ENCODE measurements at regions not wholly inside any gene's neighbourhood (a gene's known extent, or its start where the extent isn't known, plus 50 kb on each side); places are given as distances from the start of the nearest gene placed in this dataset.
A peak's percentile ranks its signal among the peaks of the same experiment; 100 is the strongest.

- WGBS, 2 experiments (ENCODE audit: extremely low coverage in 1 of 2, insufficient coverage in 1 of 2, insufficient read length in 1 of 2, insufficient replicate concordance in 2 of 2, low coverage in 1 of 2, low lambda C conversion rate in 2 of 2, missing lambda C conversion rate in 1 of 2): 80% methylated on average over 3 of the region's 3 CpGs; no CpG with 5 or more reads in 1 of the 2 experiments
- Histone ChIP-seq H4K91ac (replicated peaks; ENCODE audit: insufficient read length, low read length) (no peak overlapping the region), H3K9ac (replicated peaks in 1 of 4; ENCODE audit: extremely low read depth in 1 of 4, low read depth in 3 of 4, low read length in 3 of 4) (no peak overlapping the region), H3K56ac (replicated peaks; ENCODE audit: insufficient read length, low read depth, low read length) (no peak overlapping the region), H3K36me3 (ENCODE audit: control insufficient read depth in 2 of 4, insufficient read depth in 4 of 4, low read length in 3 of 4) (no peaks in the 10 kb centered on the region), H3K4me3 (ENCODE audit: extremely low read depth in 1 of 4, insufficient read depth in 2 of 4, low read depth in 3 of 4, low read length in 4 of 4) (no peak overlapping the region), H3K4ac (replicated peaks; ENCODE audit: insufficient read length, low read depth, low read length) (no peak overlapping the region), H2BK15ac (ENCODE audit: low read length) (no peak overlapping the region), H4K5ac (ENCODE audit: insufficient read length, low read depth, low read length) (no peak overlapping the region), H2BK20ac (ENCODE audit: low read length) (no peak overlapping the region), H3K18ac (ENCODE audit: extremely low read depth, low read length) (no peak overlapping the region), H3K9me3 (ENCODE audit: insufficient read depth in 2 of 2, low read depth in 1 of 2, low read length in 1 of 2) (peaks cover 0 to 2% of the 10 kb centered on the region in 2 experiments; a peak in 1 of 4 replicates), H3K27me3 (replicated peaks in 1 of 4; ENCODE audit: control insufficient read depth in 3 of 4, extremely low read depth in 1 of 4, insufficient read depth in 3 of 4, low read length in 3 of 4) (peaks cover 0 to 2% (median 0%) of the 10 kb centered on the region in 4 experiments; a peak in 2 of 7 replicates), H4K8ac (ENCODE audit: extremely low read depth, insufficient read depth, low read length) (no peak overlapping the region), H2AK5ac (ENCODE audit: low read depth, low read length) (no peak overlapping the region), H3K23ac (ENCODE audit: insufficient read length) (no peak overlapping the region), H3K27ac (ENCODE audit: low read depth, low read length) (no peak overlapping the region), H2BK5ac (ENCODE audit: low read depth, low read length) (no peak overlapping the region), H3K14ac (ENCODE audit: insufficient read length) (no peak overlapping the region), H3K4me1 (replicated peaks in 1 of 4; ENCODE audit: control insufficient read depth in 3 of 4, insufficient read depth in 4 of 4, low read length in 3 of 4) (peaks cover 0 to 8% (median 2%) of the 10 kb centered on the region in 4 experiments; a peak in 3 of 7 replicates), H3K23me2 (ENCODE audit: low read depth, low read length) (no peaks in the 10 kb centered on the region), H3K4me2 (ENCODE audit: insufficient read depth in 1 of 2, low read depth in 2 of 2, low read length in 2 of 2) (no peak overlapping the region), H2BK120ac (replicated peaks; ENCODE audit: low read depth, low read length) (no peak overlapping the region), H2BK12ac (ENCODE audit: low read depth, low read length) (no peak overlapping the region), H3K79me1 (ENCODE audit: low read depth, low read length) (no peaks in the 10 kb centered on the region), H2AFZ (ENCODE audit: low read length) (no peak overlapping the region), H4K20me1 (replicated peaks in 1 of 2; ENCODE audit: control insufficient read depth in 1 of 2, insufficient read depth in 2 of 2, low read length in 2 of 2) (no peaks in the 10 kb centered on the region), H3K79me2 (ENCODE audit: control insufficient read depth in 1 of 2, insufficient read depth in 2 of 2, low read length in 2 of 2) (no peaks in the 10 kb centered on the region)
- DNase-seq (ENCODE audit: low read depth in 1 of 2, low spot score in 2 of 2) (peak in 1 of 2 experiments; percentile 37), FAIRE-seq (no peak)
- ChIA-PET POLR2A (ENCODE audit: partially characterized antibody) (interaction anchor here (1.0 kb wide), 1 partner anchor 10 kb away, joined by 4 read pairs; no protein-coding TSS in a partner anchor), CTCF (ENCODE audit: partially characterized antibody) (interaction anchor here (0.6 to 2.8 kb wide), 7 partner anchors 11 to 436 kb away, joined by 3 to 9 read pairs (median 3); no protein-coding TSS in a partner anchor)
- TF ChIP-seq MAX (IDR thresholded peaks at IDR 0.05): no peak
These were observed 87.4 kb upstream of the SH3PXD2B start for GRCh38 chr5:172541773-172542136.

All from H1 (cell line).